ENCODE measurements at regions not wholly inside any gene's neighbourhood (a gene's known extent, or its start where the extent isn't known, plus 50 kb on each side); places are given as distances from the start of the nearest gene placed in this dataset.

- Histone ChIP-seq H3K9me3 (replicated peaks) (no peaks in the 10 kb centered on the region), H3K27ac (no peak overlapping the region), H3K4me1 (peaks cover 2% of the 10 kb centered on the region), H3K36me3 (no peaks in the 10 kb centered on the region), H3K27me3 (no peaks in the 10 kb centered on the region), H3K4me3 (no peak overlapping the region)
- DNase-seq, result no peak
Measured at GRCh38 chr13:53324656-53325055, 296.0 kb downstream of the OLFM4 start.

DNA sequence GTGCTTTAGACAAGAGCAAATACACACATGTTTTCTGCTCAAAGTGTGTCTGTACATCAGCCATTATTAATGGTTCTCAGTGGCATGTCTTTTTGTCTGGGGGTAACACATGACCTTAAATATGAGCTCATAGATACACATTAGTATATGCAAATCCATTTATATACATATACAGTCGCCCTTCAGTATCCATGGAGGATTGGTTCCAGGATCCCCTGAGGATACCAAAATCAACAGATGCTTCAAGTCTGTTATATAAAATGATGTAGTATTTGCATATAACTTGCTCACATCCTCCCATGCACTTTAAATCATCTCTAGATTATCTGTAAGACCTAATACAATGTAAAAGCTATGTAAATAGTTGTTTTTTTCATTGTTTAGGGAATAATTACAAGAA is 298.1 kb downstream of the OLFM4 start:
- H3K27ac ChIP-seq, result no peak overlapping the region
- H3K36me3 ChIP-seq, result no peaks in the 10 kb centered on the region
- no peaks in the 10 kb centered on the region for H3K9me3 ChIP-seq (replicated peaks)
- H3K4me1 ChIP-seq, result peaks cover 20% of the 10 kb centered on the region
- no peaks in the 10 kb centered on the region for H3K27me3 ChIP-seq
- no peak for DNase-seq
- H3K4me3 ChIP-seq, result no peak overlapping the region

- no peaks in the 10 kb centered on the region for H3K36me3 ChIP-seq
- no peak for DNase-seq
- H3K9me3 ChIP-seq (replicated peaks), result no peaks in the 10 kb centered on the region
- H3K4me3 ChIP-seq, result no peak overlapping the region
- no peak overlapping the region for H3K27ac ChIP-seq
- H3K27me3 ChIP-seq, result no peaks in the 10 kb centered on the region
- peaks cover 21% of the 10 kb centered on the region for H3K4me1 ChIP-seq
Measured at GRCh38 chr13:53327680-53328315, 299.2 kb downstream of the OLFM4 start.

DNA sequence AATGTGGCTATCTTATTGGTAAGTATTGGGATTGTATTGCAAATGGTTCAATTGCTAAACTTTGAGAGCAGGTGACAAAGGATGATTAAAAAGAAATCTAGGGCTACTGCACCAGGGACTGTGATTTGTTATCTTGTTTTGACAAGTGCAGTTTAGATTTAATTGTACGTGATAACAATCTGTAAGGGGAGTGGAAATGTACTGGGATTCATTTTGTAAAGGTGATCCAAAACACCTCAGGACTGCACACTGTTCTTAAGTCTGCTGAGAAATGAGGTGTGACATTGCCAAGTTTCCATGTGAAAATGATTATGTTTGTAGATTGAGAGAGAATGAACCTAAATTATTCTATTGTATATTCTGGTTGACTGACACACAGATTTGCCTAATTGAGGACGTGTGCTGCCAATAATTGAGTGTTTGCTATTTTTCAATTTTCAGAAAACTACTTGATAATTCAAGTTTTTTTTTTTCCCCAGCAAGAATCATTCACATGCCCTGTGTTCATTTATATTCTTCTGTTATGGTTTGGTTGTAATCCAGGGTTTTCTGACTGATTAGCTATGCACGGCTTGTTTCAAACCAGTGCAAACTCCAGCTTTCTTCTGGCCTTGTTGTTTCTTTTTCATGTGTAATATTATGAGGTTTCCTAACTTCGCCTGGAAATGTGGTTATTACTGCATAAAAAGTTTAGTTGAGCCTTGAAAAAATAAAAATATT is 308.0 kb downstream of the OLFM4 start:
- peaks cover 2% of the 10 kb centered on the region for H3K4me1 ChIP-seq
- H3K4me3 ChIP-seq, result no peak overlapping the region
- H3K9me3 ChIP-seq (replicated peaks), result no peaks in the 10 kb centered on the region
- H3K27ac ChIP-seq, result no peak overlapping the region
- no peaks in the 10 kb centered on the region for H3K27me3 ChIP-seq
- DNase-seq, result no peak
- no peaks in the 10 kb centered on the region for H3K36me3 ChIP-seq

GRCh38 chr13:53338760-53339159 is 310.1 kb downstream of the OLFM4 start:
- no peaks in the 10 kb centered on the region for H3K4me1 ChIP-seq
- H3K27me3 ChIP-seq, result no peaks in the 10 kb centered on the region
- DNase-seq, result no peak
- no peak overlapping the region for H3K27ac ChIP-seq
- H3K9me3 ChIP-seq (replicated peaks), result no peaks in the 10 kb centered on the region
- no peaks in the 10 kb centered on the region for H3K36me3 ChIP-seq
- H3K4me3 ChIP-seq, result no peak overlapping the region

GRCh38 chr13:53340505-53341143 is 312.0 kb downstream of the OLFM4 start:
- Histone ChIP-seq H3K27ac (no peak overlapping the region), H3K9me3 (replicated peaks) (no peaks in the 10 kb centered on the region), H3K27me3 (no peaks in the 10 kb centered on the region), H3K36me3 (no peaks in the 10 kb centered on the region), H3K4me3 (no peak overlapping the region), H3K4me1 (no peaks in the 10 kb centered on the region)
- DNase-seq, result no peak

GRCh38 chr13:53341144-53341510 is 312.5 kb downstream of the OLFM4 start:
- Histone ChIP-seq H3K4me3 (no peak overlapping the region), H3K4me1 (no peaks in the 10 kb centered on the region), H3K9me3 (replicated peaks) (no peaks in the 10 kb centered on the region), H3K27me3 (no peaks in the 10 kb centered on the region), H3K36me3 (no peaks in the 10 kb centered on the region), H3K27ac (no peak overlapping the region)
- no peak for DNase-seq

DNA sequence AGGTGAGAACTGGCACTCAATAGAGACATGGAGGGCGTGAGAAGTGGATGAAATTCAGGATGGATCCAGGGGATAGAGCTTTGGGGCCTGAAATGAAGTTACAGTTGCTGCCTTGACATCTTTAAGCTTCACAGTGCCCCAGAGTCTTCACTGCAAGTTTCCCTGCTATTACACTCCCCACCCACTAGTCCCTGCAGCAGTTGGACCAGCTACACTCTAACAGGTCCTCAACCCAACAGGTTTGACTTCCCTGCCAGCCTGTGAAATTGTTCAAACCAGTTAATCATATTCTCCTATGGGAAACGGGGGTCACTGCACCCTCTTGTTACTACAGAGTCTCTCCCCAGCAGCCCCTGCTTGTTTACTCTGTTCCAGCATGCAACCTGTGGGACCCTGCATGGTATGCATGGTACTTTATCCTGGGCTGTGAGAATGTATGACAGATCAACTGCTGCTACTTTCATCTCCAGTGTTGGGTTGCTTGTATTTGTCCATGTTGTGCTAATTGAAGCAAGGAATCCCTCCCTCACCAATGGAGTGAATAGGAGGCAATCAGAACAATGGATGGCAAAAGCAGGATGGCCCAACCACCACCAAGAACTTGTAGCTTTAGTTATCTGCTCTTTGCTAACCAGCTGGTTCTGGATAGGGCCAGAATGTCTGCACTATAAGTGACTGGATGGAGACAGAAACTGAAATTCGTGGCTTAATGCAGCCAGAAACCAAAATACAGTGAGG is 314.2 kb downstream of the OLFM4 start:
- DNase-seq, result no peak
- H3K4me3 ChIP-seq, result no peak overlapping the region
- no peaks in the 10 kb centered on the region for H3K27me3 ChIP-seq
- H3K27ac ChIP-seq, result no peak overlapping the region
- H3K4me1 ChIP-seq, result no peaks in the 10 kb centered on the region
- no peaks in the 10 kb centered on the region for H3K9me3 ChIP-seq (replicated peaks)
- H3K36me3 ChIP-seq, result no peaks in the 10 kb centered on the region

DNA sequence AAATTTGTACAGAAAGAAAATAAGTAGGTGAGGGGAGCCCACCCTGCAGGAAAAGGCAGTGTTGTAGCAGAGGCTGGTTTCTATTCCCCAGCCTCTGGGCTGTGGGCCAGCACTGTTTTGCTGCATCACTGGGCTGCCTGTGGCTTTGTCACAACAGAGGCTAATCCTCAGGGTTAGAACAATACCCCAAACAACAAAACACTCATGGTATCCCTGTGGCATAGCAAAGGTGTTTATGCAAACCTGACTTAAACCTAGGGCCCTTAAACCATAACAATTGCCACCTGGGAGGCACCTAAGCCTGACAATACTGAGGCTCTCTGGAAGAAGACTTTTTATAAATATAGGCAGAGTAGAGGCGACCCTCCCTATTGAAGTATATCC is 314.7 kb downstream of the OLFM4 start:
- Histone ChIP-seq H3K27me3 (no peaks in the 10 kb centered on the region; the same call in 1 of the 2 replicates), H3K9me3 (replicated peaks) (no peaks in the 10 kb centered on the region), H3K27ac (no peak overlapping the region), H3K36me3 (no peaks in the 10 kb centered on the region), H3K4me1 (no peaks in the 10 kb centered on the region), H3K4me3 (no peak overlapping the region)
- no peak for DNase-seq

DNA sequence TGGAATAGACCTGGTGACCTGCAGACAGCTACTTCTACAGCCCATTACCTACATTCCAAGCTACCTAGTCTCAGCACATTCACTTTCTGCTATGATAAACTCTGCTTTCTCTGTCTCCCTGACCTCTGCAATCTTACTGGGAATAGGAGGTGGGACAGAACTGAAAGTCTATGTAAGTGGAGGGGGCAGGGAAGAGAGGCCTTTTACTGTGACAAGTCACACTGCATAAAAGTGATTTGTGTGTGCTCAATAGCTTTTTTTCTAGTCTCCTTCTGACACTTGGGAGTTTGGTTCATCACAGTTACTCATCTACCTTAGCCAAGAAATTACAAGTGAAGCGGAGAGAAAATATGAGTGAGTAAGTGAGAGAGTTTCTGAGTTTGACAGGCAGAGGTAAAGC is 322.4 kb downstream of the OLFM4 start:
- Histone ChIP-seq H3K4me3 (no peak overlapping the region), H3K27me3 (peaks cover 5% of the 10 kb centered on the region; the same call in 1 of the 2 replicates), H3K36me3 (no peaks in the 10 kb centered on the region), H3K9me3 (replicated peaks) (no peaks in the 10 kb centered on the region), H3K27ac (no peak overlapping the region), H3K4me1 (no peaks in the 10 kb centered on the region)
- DNase-seq, result no peak

GRCh38 chr13:53357582-53357981 is 329.0 kb downstream of the OLFM4 start:
- H3K9me3 ChIP-seq (replicated peaks), result no peaks in the 10 kb centered on the region
- H3K4me3 ChIP-seq, result no peak overlapping the region
- DNase-seq, result no peak
- no peaks in the 10 kb centered on the region for H3K36me3 ChIP-seq
- 0 out of 2 replicates have a peak, but pooled peaks cover 5% of the 10 kb centered on the region for H3K27me3 ChIP-seq
- H3K4me1 ChIP-seq, result no peaks in the 10 kb centered on the region
- H3K27ac ChIP-seq, result no peak overlapping the region

GRCh38 chr13:53368948-53369347 is 340.3 kb downstream of the OLFM4 start:
- no peaks in the 10 kb centered on the region for H3K36me3 ChIP-seq
- H3K9me3 ChIP-seq (replicated peaks), result 0 out of 2 replicates have a peak, but pooled peaks cover 3% of the 10 kb centered on the region
- DNase-seq, result peak in 1 of 2 experiments; percentile 5
- no peak overlapping the region for H3K27ac ChIP-seq
- H3K4me3 ChIP-seq, result no peak overlapping the region
- H3K4me1 ChIP-seq, result peaks cover 3% of the 10 kb centered on the region; the same call in 1 of the 2 replicates
- no peaks in the 10 kb centered on the region for H3K27me3 ChIP-seq

DNA sequence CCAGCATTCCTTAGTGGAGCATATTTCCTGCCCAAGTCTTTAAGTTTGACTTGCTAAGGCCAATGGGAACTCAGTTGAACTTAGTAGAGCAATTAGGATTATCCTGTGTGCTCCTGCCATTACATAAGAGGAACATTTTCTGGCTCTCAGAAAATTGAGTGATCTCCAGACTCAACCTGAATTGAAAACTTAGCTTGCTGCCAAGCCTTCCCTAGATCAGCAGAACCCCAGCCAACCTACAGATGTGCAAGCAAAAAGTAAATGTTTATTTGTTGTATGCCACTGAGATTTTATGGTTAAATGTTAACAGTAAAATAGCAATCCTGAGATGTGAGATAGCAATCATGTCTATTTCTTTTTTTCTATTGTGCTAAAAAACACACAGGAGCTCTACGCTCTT is 350.9 kb downstream of the OLFM4 start:
- no peak overlapping the region for H3K4me3 ChIP-seq
- no peaks in the 10 kb centered on the region for H3K4me1 ChIP-seq
- H3K27me3 ChIP-seq, result no peaks in the 10 kb centered on the region; the same call in 1 of the 2 replicates
- H3K9me3 ChIP-seq (replicated peaks), result no peaks in the 10 kb centered on the region
- no peak overlapping the region for H3K27ac ChIP-seq
- no peaks in the 10 kb centered on the region for H3K36me3 ChIP-seq
- no peak for DNase-seq

- Histone ChIP-seq H3K9me3 (replicated peaks) (no peaks in the 10 kb centered on the region), H3K36me3 (no peaks in the 10 kb centered on the region)
- no peak for DNase-seq
Measured at GRCh38 chr13:53382008-53382407, 353.4 kb downstream of the OLFM4 start.

GRCh38 chr13:53398051-53398450 is 369.4 kb downstream of the OLFM4 start:
- H3K9me3 ChIP-seq (replicated peaks), result no peaks in the 10 kb centered on the region
- H3K4me3 ChIP-seq, result no peak overlapping the region
- H3K27me3 ChIP-seq, result no peaks in the 10 kb centered on the region; the same call in 1 of the 2 replicates
- no peaks in the 10 kb centered on the region for H3K4me1 ChIP-seq
- H3K36me3 ChIP-seq, result no peaks in the 10 kb centered on the region
- peak in 1 of 2 experiments; percentile 4 for DNase-seq
- no peak overlapping the region for H3K27ac ChIP-seq

More at GRCh38 chr13:53382008-53382407, 353.4 kb downstream of the OLFM4 start:
- no peak overlapping the region for H3K27ac ChIP-seq
- H3K27me3 ChIP-seq, result no peaks in the 10 kb centered on the region; the same call in 1 of the 2 replicates
- H3K4me3 ChIP-seq, result no peak overlapping the region
- no peaks in the 10 kb centered on the region for H3K4me1 ChIP-seq
